GM12878 (cell line): ENCODE measurements at regions not wholly inside any gene's neighbourhood (a gene's known extent, or its start where the extent isn't known, plus 50 kb on each side); places are given as distances from the start of the nearest gene placed in this dataset.

Experiments used
- CBFB ChIP-seq: IDR thresholded peaks from 2 replicates; pipeline ENCODE4 v1.6.1; 2016; ENCODE audit warnings: antibody characterized with exemption, low read depth
- CHD1 ChIP-seq: IDR thresholded peaks from 2 replicates; pipeline ENCODE4 v1.6.1; 2012; ENCODE audit warnings: low read depth, low read length, improper control_type of control experiment
- CREB1 ChIP-seq: IDR thresholded peaks from 2 replicates; pipeline ENCODE4 v1.6.1; 2012; ENCODE audit warnings: low read depth, mild to moderate bottlenecking, inconsistent platforms
- EP300 ChIP-seq, 2 experiments: fragments of 150-350 bp in 1 of 2; IDR thresholded peaks; 2 replicates each; pipeline ENCODE4 v1.6.1; 2011 to 2012; ENCODE audit warnings: low read depth in 2 of 2, low read length in 2 of 2, borderline replicate concordance in 1 of 2, improper control_type of control experiment in 1 of 2, inconsistent platforms in 1 of 2; ENCODE audit not compliant: control insufficient read depth in 1 of 2
- KDM1A ChIP-seq: fragments of 200-600 bp; sonication (generic); IDR thresholded peaks from 2 replicates; pipeline ENCODE4 v1.6.1; 2016; ENCODE audit warnings: borderline replicate concordance
- MYC ChIP-seq: IDR thresholded peaks from 2 replicates; pipeline ENCODE4 v1.6.1; 2011; ENCODE audit warnings: mild to moderate bottlenecking, low read length, moderate library complexity, inconsistent platforms; ENCODE audit not compliant: insufficient read depth, insufficient replicate concordance, insufficient read length, severe bottlenecking
- POLR2AphosphoS5 ChIP-seq: IDR thresholded peaks from 2 replicates; pipeline ENCODE4 v1.6.1; 2011; ENCODE audit warnings: mild to moderate bottlenecking, low read length, inconsistent platforms
- SMARCA5 ChIP-seq: fragments of 450-650 bp; IDR thresholded peaks from 2 replicates; pipeline ENCODE4 v1.6.1; 2017; ENCODE audit warnings: mild to moderate bottlenecking
- TF ChIP-seq, protein P1 (sequence below), 3 experiments: IDR thresholded peaks in 2 of 3; conservative IDR thresholded peaks in 1 of 3; 2 replicates each; pipeline ENCODE4 v1.5.1; 2011; ENCODE audit warnings: low read depth in 3 of 3, low read length in 3 of 3, mild to moderate bottlenecking in 3 of 3, control low read depth in 2 of 3, moderate library complexity in 2 of 3, inconsistent platforms in 1 of 3, mixed read lengths in 1 of 3; ENCODE audit not compliant: control insufficient read depth in 2 of 3, insufficient read depth in 1 of 3; ENCODE audit errors: extremely low read depth in 1 of 3

DNA sequence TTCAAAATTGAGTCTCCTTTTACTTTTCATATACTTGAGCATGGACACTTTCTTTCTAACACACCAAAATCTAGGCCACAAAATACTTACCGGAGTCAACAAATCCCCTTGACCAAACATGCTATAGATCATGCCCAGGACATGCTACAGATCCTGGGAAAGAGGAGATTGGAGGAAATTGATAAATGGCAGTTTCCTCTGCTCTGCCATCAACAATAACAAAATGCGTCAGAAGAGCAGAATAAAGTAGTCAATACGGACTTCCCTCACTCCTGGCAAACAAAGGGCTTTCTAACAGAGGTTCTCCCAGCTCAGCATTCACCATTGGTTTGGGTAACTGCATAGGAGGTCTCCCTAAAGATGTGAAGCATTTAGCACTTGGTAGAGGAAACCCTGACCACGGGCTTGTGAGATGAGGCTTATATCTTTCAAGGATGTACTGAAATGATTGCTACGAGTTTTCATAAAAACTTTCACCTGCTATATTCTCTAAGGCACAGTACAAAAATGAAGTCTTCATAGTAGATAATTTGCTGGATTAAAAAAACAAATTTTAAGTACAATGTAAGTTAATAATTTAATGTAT is 283.8 kb upstream of the RUNX1 start:
- TF ChIP-seq POLR2AphosphoS5 (no peak), EP300 (IDR thresholded peaks at IDR 0.05; ENCODE audit: borderline replicate concordance in 1 of 2, control insufficient read depth in 1 of 2, low read depth in 2 of 2, low read length in 2 of 2) (no peak), CHD1 (no peak), MYC (no peak), SMARCA5 (no peak), CBFB (no peak), KDM1A (no peak), CREB1 (no peak)
- TF ChIP-seq, protein P1, sequence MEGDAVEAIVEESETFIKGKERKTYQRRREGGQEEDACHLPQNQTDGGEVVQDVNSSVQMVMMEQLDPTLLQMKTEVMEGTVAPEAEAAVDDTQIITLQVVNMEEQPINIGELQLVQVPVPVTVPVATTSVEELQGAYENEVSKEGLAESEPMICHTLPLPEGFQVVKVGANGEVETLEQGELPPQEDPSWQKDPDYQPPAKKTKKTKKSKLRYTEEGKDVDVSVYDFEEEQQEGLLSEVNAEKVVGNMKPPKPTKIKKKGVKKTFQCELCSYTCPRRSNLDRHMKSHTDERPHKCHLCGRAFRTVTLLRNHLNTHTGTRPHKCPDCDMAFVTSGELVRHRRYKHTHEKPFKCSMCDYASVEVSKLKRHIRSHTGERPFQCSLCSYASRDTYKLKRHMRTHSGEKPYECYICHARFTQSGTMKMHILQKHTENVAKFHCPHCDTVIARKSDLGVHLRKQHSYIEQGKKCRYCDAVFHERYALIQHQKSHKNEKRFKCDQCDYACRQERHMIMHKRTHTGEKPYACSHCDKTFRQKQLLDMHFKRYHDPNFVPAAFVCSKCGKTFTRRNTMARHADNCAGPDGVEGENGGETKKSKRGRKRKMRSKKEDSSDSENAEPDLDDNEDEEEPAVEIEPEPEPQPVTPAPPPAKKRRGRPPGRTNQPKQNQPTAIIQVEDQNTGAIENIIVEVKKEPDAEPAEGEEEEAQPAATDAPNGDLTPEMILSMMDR (IDR thresholded peaks at IDR 0.05 in 2 of 3, conservative IDR thresholded peaks at IDR 0.05 in 1 of 3; ENCODE audit: control insufficient read depth in 2 of 3, extremely low read depth in 1 of 3, insufficient read depth in 1 of 3, low read depth in 3 of 3, low read length in 3 of 3): no peak
